IPS-20b (cell line): ENCODE measurements at regions not wholly inside any gene's neighbourhood (a gene's known extent, or its start where the extent isn't known, plus 50 kb on each side); places are given as distances from the start of the nearest gene placed in this dataset.

Source experiments
- H3K27ac ChIP-seq: one replicate; pipeline ENCODE4 v1.5.1; 2013; ENCODE audit warnings: low read length
- H3K27me3 ChIP-seq: 2 replicates; pipeline ENCODE4 v1.6.1; 2013; ENCODE audit warnings: mild to moderate bottlenecking, low read length, inconsistent platforms; ENCODE audit not compliant: insufficient read depth
- H3K36me3 ChIP-seq: 2 replicates; pipeline ENCODE4 v1.6.1; 2013; ENCODE audit warnings: low read depth, mild to moderate bottlenecking, inconsistent platforms, low read length, moderate library complexity; ENCODE audit not compliant: insufficient read depth
- H3K4me1 ChIP-seq: 2 replicates; pipeline ENCODE4 v1.6.1; 2013; ENCODE audit warnings: mild to moderate bottlenecking, control low read depth, inconsistent platforms, low read length, moderate library complexity; ENCODE audit not compliant: insufficient read depth
- H3K4me3 ChIP-seq: 2 replicates; pipeline ENCODE4 v1.5.1; 2013; ENCODE audit warnings: mild to moderate bottlenecking, low read length, inconsistent platforms
- H3K9ac ChIP-seq: 2 replicates; pipeline ENCODE4 v1.6.1; 2013; ENCODE audit warnings: low read depth, mild to moderate bottlenecking, inconsistent platforms, low read length, moderate library complexity
- H3K9me3 ChIP-seq: 2 replicates; pipeline ENCODE4 v1.6.1; 2013; ENCODE audit warnings: mild to moderate bottlenecking, low read depth, low read length, inconsistent platforms; ENCODE audit not compliant: insufficient read depth

DNA sequence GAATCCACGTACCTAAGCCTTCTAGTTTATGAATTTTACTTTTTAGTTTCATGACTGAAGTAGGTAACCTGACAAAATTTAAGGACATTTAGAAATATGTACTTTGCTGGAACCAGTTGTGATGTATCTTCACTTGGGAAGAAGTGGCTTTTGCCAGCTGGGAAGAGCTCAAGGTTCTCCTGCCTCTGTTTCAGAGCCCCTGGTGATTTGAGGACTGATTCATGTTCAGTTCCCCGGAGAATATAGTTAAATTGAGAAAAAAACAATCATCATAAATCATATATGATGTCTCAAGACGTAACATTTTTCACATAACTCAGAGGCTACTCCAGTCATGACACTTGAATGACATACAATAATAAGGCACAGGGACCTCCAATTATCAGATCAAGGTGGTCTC lies 473.4 kb downstream of the EPHA3 start:
- H3K9me3 ChIP-seq: no peaks in the 10 kb centered on the region
- H3K4me1 ChIP-seq: no peaks in the 10 kb centered on the region; the same call in 1 of the 2 replicates

DNA sequence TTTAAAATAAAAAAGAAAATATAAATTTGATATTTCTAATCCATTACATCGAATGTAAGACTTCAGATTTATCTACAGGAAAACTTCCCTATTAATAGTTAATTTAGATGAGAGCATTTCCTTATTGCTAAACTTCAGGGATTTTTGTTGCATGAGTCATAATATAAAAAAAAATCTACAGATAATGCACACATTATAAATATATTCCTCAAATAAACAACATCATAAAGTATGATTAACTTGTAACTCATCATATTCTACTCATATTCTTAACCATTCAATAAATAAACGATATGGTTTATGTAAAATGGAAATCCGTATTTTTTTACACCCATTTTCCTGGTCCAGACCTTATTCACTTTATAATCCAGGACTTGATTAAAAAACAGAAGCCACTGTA lies 477.0 kb downstream of the EPHA3 start:
- Histone ChIP-seq H3K4me1 (no peaks in the 10 kb centered on the region), H3K4me3 (no peak overlapping the region), H3K9ac (no peak overlapping the region), H3K27me3 (no peaks in the 10 kb centered on the region), H3K36me3 (no peaks in the 10 kb centered on the region), H3K9me3 (no peaks in the 10 kb centered on the region), H3K27ac (no peak overlapping the region)

More for the DNA sequence above, 473.4 kb downstream of the EPHA3 start:
- no peak overlapping the region for H3K9ac ChIP-seq
- no peak overlapping the region for H3K27ac ChIP-seq
- no peaks in the 10 kb centered on the region for H3K36me3 ChIP-seq
- H3K27me3 ChIP-seq: no peaks in the 10 kb centered on the region
- no peak overlapping the region for H3K4me3 ChIP-seq

DNA sequence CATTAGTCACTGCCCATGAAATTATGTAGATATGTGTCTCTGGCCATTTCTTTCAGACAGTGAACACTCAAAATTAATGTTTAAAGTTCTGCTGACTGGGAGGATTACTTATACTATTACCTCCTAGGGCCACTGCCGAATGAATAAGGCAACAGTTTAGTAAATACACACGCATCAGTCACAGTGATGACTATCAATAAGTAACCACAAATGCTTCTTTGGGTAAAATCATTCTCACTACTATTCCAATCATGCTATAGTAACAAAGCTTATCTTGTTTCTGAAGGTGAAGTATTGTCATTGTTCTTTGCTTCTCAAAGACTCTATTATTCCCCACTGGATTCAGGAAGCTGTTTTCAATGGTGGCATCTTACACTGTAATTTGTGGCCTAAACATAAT lies 478.8 kb downstream of the EPHA3 start:
- Histone ChIP-seq H3K27me3 (no peaks in the 10 kb centered on the region), H3K9ac (no peak overlapping the region), H3K27ac (no peak overlapping the region), H3K36me3 (no peaks in the 10 kb centered on the region), H3K4me1 (no peaks in the 10 kb centered on the region), H3K9me3 (no peaks in the 10 kb centered on the region), H3K4me3 (no peak overlapping the region)

DNA sequence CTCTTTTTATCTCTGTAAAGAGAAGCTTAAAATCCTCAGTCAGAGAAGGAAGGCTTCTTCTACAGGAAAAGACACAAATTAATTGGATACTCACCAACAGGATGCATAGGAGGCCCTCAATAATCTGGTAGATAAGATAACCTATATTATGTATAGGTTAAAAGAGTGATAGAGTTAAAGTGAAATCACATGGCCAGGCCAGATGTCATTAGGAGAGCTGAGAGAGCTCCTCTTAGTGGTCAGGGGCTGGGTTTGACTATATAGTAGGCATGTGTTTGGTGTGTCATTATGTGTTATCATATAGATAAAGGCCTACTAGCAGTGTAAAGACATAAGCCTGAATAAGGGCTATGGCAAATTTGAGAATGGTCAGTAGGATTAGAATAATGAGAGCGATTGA lies 479.3 kb downstream of the EPHA3 start:
- Histone ChIP-seq H3K9ac (no peak overlapping the region), H3K27ac (no peak overlapping the region), H3K4me1 (no peaks in the 10 kb centered on the region), H3K36me3 (no peaks in the 10 kb centered on the region), H3K9me3 (no peaks in the 10 kb centered on the region), H3K27me3 (no peaks in the 10 kb centered on the region), H3K4me3 (no peak overlapping the region)

DNA sequence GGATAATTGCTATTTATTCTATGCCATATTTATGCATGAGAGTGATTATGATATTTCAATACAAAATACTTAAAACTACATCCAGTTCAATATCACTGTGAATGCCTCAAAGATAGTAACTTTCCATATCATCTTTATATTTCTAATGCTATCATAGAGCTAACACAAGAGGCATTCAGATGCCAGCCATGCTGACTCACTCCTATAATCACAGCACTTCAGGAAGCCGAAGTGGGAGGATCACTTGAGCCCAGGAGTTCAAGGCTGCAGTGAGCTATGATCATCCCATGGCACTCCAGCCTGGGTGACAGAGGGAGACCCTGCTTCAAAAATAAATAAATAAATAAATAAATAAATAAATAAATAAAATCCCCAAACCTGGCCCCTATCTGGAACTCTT lies 498.7 kb downstream of the EPHA3 start:
- Histone ChIP-seq H3K27me3 (no peaks in the 10 kb centered on the region), H3K4me3 (no peak overlapping the region), H3K4me1 (no peaks in the 10 kb centered on the region), H3K36me3 (no peaks in the 10 kb centered on the region), H3K27ac (no peak overlapping the region), H3K9me3 (no peaks in the 10 kb centered on the region), H3K9ac (no peak overlapping the region)

DNA sequence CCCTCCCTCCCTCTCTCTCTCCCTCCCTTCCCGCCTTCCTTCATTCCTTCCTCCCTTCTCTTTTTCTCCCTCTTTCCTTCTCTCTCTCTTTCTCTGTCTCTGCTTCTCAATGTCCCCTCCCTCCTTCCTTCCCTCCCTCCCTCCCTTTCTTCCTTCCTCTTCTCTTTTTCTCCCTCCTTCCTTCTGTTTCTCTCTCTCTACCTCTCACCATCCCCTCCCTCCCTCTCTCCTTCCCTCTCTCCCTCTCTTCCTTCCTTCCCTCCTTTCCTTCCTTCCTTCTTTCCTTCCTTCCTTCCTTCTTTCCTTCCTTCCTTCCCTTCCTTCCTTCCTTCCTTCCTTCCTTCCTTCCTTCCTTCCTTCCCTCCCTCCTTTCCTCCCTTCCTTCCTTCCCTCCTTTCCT lies 504.6 kb downstream of the EPHA3 start:
- Histone ChIP-seq H3K27me3 (no peaks in the 10 kb centered on the region), H3K36me3 (no peaks in the 10 kb centered on the region), H3K27ac (no peak overlapping the region), H3K9me3 (no peaks in the 10 kb centered on the region), H3K4me1 (no peaks in the 10 kb centered on the region), H3K4me3 (no peak overlapping the region), H3K9ac (no peak overlapping the region)

DNA sequence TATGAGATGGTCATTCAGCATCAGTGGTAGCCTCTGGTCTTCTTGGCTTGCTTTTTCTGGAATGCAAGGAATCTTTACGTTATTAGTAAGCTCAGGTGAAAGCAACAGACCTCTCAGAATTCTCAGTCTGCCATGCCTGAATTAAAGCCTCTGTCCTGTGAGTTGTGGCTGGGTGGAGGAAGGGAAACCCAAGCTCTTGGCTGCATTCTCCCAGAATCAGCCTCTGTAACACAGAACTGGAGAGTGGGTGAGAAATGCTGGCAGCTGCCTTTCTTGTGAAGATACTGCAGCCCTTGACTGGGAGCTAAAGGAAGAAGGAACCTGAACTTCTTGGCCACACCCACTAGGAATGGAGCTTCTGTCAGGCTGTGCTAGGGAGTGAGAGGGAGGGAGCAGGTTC lies 505.8 kb downstream of the EPHA3 start:
- Histone ChIP-seq H3K9me3 (no peaks in the 10 kb centered on the region), H3K9ac (no peak overlapping the region), H3K4me1 (peaks cover 4% of the 10 kb centered on the region; the same call in 1 of the 2 replicates), H3K36me3 (no peaks in the 10 kb centered on the region), H3K27ac (no peak overlapping the region), H3K27me3 (no peaks in the 10 kb centered on the region), H3K4me3 (no peak overlapping the region)

DNA sequence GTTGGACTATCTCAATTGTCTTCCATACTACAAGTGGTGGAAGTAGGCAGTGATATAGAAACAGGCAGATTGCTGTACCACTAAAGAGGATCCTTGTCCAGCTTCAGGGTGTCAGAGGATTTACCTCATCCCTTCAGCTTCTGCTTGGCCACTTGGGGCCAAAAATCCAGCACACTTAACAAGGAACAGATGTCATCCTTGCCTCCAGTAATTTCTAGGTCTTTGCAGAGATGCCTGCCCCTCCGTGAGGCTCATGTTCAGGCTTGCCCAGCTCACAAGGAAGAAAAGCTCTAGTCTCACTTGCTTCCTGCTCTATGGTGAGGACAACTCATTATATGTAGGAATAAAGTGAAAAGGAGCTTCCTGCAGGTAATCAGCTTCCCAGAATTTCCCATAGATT lies 510.3 kb downstream of the EPHA3 start:
- H3K27ac ChIP-seq: no peak overlapping the region

DNA sequence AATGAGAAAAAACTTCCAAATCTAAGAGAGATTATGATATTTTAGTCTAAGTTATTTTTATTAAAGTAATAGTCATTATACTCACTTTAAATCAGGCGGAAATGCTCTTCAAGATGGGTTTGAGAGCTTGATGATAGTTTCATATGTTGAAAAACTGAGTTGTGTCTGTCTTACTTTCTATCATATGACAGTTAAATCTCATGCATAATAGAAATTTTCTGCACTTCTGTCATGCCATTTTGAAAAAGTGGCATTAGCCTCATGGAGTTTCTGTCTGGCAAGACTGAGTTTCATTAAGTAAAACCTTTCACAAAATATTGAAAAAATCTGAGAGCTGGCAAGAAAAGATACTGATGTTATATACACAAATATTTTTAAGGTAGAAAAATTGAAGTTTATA lies 511.8 kb downstream of the EPHA3 start:
- Histone ChIP-seq H3K4me1 (peaks cover 4% of the 10 kb centered on the region; the same call in 1 of the 2 replicates), H3K27ac (no peak overlapping the region), H3K36me3 (no peaks in the 10 kb centered on the region)

More for the DNA sequence above, 510.3 kb downstream of the EPHA3 start:
- Histone ChIP-seq H3K27me3 (no peaks in the 10 kb centered on the region), H3K4me3 (no peak overlapping the region), H3K4me1 (peaks cover 4% of the 10 kb centered on the region; the same call in 1 of the 2 replicates), H3K9ac (no peak overlapping the region), H3K36me3 (no peaks in the 10 kb centered on the region), H3K9me3 (no peaks in the 10 kb centered on the region)

DNA sequence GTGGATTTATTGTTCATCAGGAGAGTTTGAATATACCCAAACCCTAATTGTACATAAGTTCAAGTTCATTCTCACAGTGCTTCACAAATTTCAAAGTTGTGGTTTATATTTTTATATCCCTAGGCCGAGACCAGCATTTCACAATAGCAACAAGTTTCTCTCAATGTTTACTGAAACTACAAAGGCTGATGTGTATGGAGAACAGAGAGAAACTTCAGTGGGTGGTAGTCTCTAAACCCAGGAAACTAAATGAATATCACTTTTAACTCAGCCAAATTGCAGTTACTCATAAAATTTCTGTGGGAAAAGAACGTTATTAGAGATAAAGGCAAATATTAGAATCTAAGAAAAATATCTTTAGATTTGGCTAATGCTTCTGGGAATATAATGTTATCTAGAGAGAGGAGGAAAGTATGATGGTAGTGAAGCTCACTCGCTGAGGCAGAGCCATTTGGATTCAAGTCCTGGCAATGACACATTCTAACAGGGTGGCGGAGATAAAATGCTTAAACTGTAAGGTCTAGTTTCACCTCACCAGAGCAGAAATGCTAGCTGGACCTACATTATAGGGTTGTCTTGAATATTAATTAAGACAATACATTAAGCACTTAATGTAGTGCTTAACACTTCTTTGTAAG lies 514.8 kb downstream of the EPHA3 start:
- Histone ChIP-seq H3K36me3 (no peaks in the 10 kb centered on the region), H3K27ac (no peak overlapping the region), H3K9me3 (no peaks in the 10 kb centered on the region), H3K27me3 (no peaks in the 10 kb centered on the region), H3K4me1 (peaks cover 4% of the 10 kb centered on the region; the same call in 1 of the 2 replicates), H3K9ac (no peak overlapping the region), H3K4me3 (no peak overlapping the region)

More for the DNA sequence above, 511.8 kb downstream of the EPHA3 start:
- Histone ChIP-seq H3K9ac (no peak overlapping the region), H3K9me3 (no peaks in the 10 kb centered on the region), H3K4me3 (no peak overlapping the region), H3K27me3 (no peaks in the 10 kb centered on the region)

DNA sequence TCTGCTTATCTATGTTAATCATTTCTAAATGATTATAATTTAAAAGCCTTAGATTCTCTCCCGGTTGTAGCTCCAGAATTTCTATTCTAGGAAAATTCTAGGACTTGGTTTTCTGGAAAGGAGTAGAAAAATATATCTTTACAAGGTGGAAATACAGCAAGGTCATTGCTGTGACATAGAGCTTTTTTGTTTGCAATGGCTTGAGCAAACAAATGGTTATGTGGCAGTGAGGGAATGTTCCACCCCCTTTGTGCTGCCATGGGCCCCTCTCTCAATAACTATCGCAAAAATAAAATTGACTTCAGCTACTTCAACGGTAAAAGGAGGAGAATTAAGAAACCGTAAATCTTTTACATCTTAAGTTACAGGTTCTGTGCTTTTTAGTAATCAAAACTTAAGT lies 517.1 kb downstream of the EPHA3 start:
- H3K27ac ChIP-seq: no peak overlapping the region
- H3K4me1 ChIP-seq: no peaks in the 10 kb centered on the region
- H3K27me3 ChIP-seq: no peaks in the 10 kb centered on the region
- H3K36me3 ChIP-seq: no peaks in the 10 kb centered on the region
- H3K9ac ChIP-seq: no peak overlapping the region
- no peaks in the 10 kb centered on the region for H3K9me3 ChIP-seq
- no peak overlapping the region for H3K4me3 ChIP-seq

DNA sequence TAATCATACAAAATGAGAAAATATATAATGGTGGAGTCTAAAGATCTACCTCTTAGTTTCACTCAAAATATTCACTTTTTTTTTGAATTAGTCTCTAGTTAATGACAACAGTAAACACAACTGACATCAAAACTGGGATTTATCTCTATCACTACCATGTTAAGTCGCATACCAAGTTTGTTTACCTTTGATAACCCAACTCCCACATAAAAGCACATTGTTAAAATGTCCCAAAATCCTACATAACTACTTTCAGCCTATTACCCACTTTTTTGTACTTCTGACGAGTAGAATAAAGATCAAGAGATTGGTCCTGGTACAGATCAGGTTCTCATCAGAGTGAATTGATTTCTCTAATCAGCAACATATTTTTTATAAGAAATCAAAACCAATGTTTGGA lies 518.5 kb downstream of the EPHA3 start:
- Histone ChIP-seq H3K9me3 (no peaks in the 10 kb centered on the region), H3K4me1 (no peaks in the 10 kb centered on the region), H3K27me3 (no peaks in the 10 kb centered on the region), H3K36me3 (no peaks in the 10 kb centered on the region), H3K27ac (no peak overlapping the region), H3K9ac (no peak overlapping the region), H3K4me3 (no peak overlapping the region)
